Testis (tissue), 2 donors: ENCODE measurements at regions not wholly inside any gene's neighbourhood (a gene's known extent, or its start where the extent isn't known, plus 50 kb on each side); places are given as distances from the start of the nearest gene placed in this dataset.

ENCODE experiments used
- DNase-seq: peaks from one replicate; pipeline ENCODE4 v3.0.0-alpha.2; 2019
- H3K27ac ChIP-seq, 2 donors: fragments of 200-600 bp; sonication (generic); one replicate each; pipeline ENCODE4 v1.5.1; 2019
- H3K27me3 ChIP-seq: fragments of 200-600 bp; sonication (generic); one replicate; pipeline ENCODE4 v1.5.1; 2019
- H3K36me3 ChIP-seq: fragments of 200-600 bp; sonication (generic); one replicate; pipeline ENCODE4 v1.5.1; 2017; ENCODE audit warnings: low read depth; ENCODE audit errors: missing control alignments
- H3K4me1 ChIP-seq: fragments of 200-600 bp; sonication (generic); one replicate; pipeline ENCODE4 v1.5.1; 2019
- H3K4me3 ChIP-seq, 2 donors: fragments of 200-600 bp; sonication (generic); one replicate each; pipeline ENCODE4 v1.5.1; 2017 to 2019
- H3K9me3 ChIP-seq: fragments of 200-600 bp; sonication (generic); one replicate; pipeline ENCODE4 v1.5.1; 2017
- CTCF ChIP-seq, 3 experiments: fragments of 450-650 bp in 2 of 3; fragments of 200-600 bp in 1 of 3; sonication (generic) in 1 of 3; IDR thresholded peaks; one replicate each; pipeline ENCODE4 v1.5.1; 2016 to 2019; ENCODE audit warnings: antibody characterized with exemption in 3 of 3, mild to moderate bottlenecking in 2 of 3, moderate library complexity in 1 of 3
- POLR2A ChIP-seq: fragments of 450-650 bp; IDR thresholded peaks from one replicate; pipeline ENCODE4 v1.6.1; 2017; ENCODE audit warnings: antibody characterized with exemption, mild to moderate bottlenecking, moderate library complexity
- WGBS, 2 donors: methylation state at CpG; one replicate each; pipeline ENCODE4 v1.1.5; 2018; 5-methylcytosine and 5-hydroxymethylcytosine counted together
- intact Hi-C: fragments of 100-400 bp; cut with DNase I; formaldehyde crosslinking; loops from one replicate; pipeline ENCODE4 v1.15.1; 2023; ENCODE audit warnings: low total_unique reads

GRCh38 chr4:100109921-100110320 lies 80.3 kb downstream of the DDIT4L start:
- H3K27me3 ChIP-seq = no peaks in the 10 kb centered on the region
- no peak overlapping the region for H3K4me3 ChIP-seq
- H3K27ac ChIP-seq = no peak overlapping the region
- H3K4me1 ChIP-seq = no peaks in the 10 kb centered on the region
- DNase-seq = no peak
- H3K9me3 ChIP-seq = no peaks in the 10 kb centered on the region
- TF ChIP-seq CTCF (IDR thresholded peaks at IDR 0.05) = no peak
- WGBS, 2 donors = 66 to 73% methylated on average over 2 of the region's 2 CpGs
- intact Hi-C loops = no loop called here
- no peaks in the 10 kb centered on the region for H3K36me3 ChIP-seq

- H3K9me3 ChIP-seq = no peaks in the 10 kb centered on the region
- TF ChIP-seq CTCF (IDR thresholded peaks at IDR 0.05) (no peak), POLR2A (no peak)
- no peak for DNase-seq
- H3K4me1 ChIP-seq = no peaks in the 10 kb centered on the region
- H3K27ac ChIP-seq = no peak overlapping the region
- H3K27me3 ChIP-seq = no peaks in the 10 kb centered on the region
- intact Hi-C loops = no loop called here
- no peak overlapping the region for H3K4me3 ChIP-seq
- H3K36me3 ChIP-seq = no peaks in the 10 kb centered on the region
Observed at GRCh38 chr4:100108869-100109268, 81.4 kb downstream of the DDIT4L start.

- H3K4me1 ChIP-seq = no peaks in the 10 kb centered on the region
- no peak for DNase-seq
- no peak overlapping the region for H3K4me3 ChIP-seq
- intact Hi-C loops = no loop called here
- H3K9me3 ChIP-seq = no peaks in the 10 kb centered on the region
- H3K36me3 ChIP-seq = no peaks in the 10 kb centered on the region
- WGBS, 2 donors = 79 to 94% methylated on average over 1 of the region's 1 CpG
- TF ChIP-seq POLR2A = no peak
- no peak for TF ChIP-seq CTCF (IDR thresholded peaks at IDR 0.05)
- no peak overlapping the region for H3K27ac ChIP-seq
- no peaks in the 10 kb centered on the region for H3K27me3 ChIP-seq
Observed at GRCh38 chr4:100106982-100107381, 83.3 kb downstream of the DDIT4L start.

- no peaks in the 10 kb centered on the region for H3K36me3 ChIP-seq
- TF ChIP-seq POLR2A = no peak
- 82 to 87% methylated on average over 1 of the region's 1 CpG for WGBS, 2 donors
- intact Hi-C loops = no loop called here
- H3K27me3 ChIP-seq = no peaks in the 10 kb centered on the region
- DNase-seq = no peak
- H3K27ac ChIP-seq = no peak overlapping the region
- no peak overlapping the region for H3K4me3 ChIP-seq
- H3K9me3 ChIP-seq = no peaks in the 10 kb centered on the region
- H3K4me1 ChIP-seq = no peaks in the 10 kb centered on the region
Observed at GRCh38 chr4:100103671-100104070, 86.6 kb downstream of the DDIT4L start.

GRCh38 chr4:100100985-100101384 lies 89.3 kb downstream of the DDIT4L start:
- Histone ChIP-seq H3K9me3 (no peaks in the 10 kb centered on the region), H3K27ac (no peak overlapping the region), H3K27me3 (no peaks in the 10 kb centered on the region), H3K4me1 (no peaks in the 10 kb centered on the region), H3K4me3 (no peak overlapping the region), H3K36me3 (no peaks in the 10 kb centered on the region)
- TF ChIP-seq CTCF (IDR thresholded peaks at IDR 0.05) (no peak), POLR2A (no peak)
- no peak for DNase-seq
- intact Hi-C loops = no loop called here
- WGBS, 2 donors = 56 to 63% methylated on average over 3 of the region's 3 CpGs
